ENCODE measurements at regions not wholly inside any gene's neighbourhood (a gene's known extent, or its start where the extent isn't known, plus 50 kb on each side); places are given as distances from the start of the nearest gene placed in this dataset.

DNA sequence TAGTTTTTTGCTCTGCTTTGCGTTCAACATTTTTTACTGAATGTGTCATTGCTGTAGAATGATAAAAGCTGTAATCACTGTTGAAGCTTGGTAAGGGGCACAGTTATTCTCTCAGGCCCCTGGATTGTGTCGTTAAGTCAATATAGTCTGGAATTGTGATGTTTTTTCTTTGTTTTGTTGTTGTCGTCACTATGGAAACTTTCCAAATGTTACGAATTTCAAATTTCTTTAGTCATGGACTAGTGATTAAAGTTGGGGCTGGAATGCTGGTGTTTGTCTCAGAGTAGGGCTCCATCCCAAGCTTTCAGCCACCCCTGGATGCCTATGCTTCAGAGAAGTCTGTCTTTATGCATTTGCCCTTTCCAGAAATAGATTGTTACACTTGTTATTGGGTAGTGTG, 287.2 kb downstream of the CDH19 start:
- TF ChIP-seq TEAD4 (CRISPR knock-in tag; IDR thresholded peaks at IDR 0.05) (no peak), IRF2 (CRISPR knock-in tag; IDR thresholded peaks at IDR 0.05; ENCODE audit: borderline replicate concordance, low read depth) (no peak), NFYB (CRISPR knock-in tag; conservative IDR thresholded peaks at IDR 0.05; ENCODE audit: low read depth) (no peak), RELA (CRISPR knock-in tag; IDR thresholded peaks at IDR 0.05; ENCODE audit: borderline replicate concordance) (no peak), JUN (CRISPR knock-in tag; IDR thresholded peaks at IDR 0.05) (no peak), SMAD4 (CRISPR knock-in tag; IDR thresholded peaks at IDR 0.05) (no peak), NFE2L1 (CRISPR knock-in tag; IDR thresholded peaks at IDR 0.05) (no peak), ELF4 (CRISPR knock-in tag; IDR thresholded peaks at IDR 0.05; ENCODE audit: low read depth) (no peak), ETV6 (CRISPR knock-in tag; IDR thresholded peaks at IDR 0.05) (no peak), CREM (CRISPR knock-in tag; IDR thresholded peaks at IDR 0.05) (no peak)
- TF ChIP-seq, protein P1, sequence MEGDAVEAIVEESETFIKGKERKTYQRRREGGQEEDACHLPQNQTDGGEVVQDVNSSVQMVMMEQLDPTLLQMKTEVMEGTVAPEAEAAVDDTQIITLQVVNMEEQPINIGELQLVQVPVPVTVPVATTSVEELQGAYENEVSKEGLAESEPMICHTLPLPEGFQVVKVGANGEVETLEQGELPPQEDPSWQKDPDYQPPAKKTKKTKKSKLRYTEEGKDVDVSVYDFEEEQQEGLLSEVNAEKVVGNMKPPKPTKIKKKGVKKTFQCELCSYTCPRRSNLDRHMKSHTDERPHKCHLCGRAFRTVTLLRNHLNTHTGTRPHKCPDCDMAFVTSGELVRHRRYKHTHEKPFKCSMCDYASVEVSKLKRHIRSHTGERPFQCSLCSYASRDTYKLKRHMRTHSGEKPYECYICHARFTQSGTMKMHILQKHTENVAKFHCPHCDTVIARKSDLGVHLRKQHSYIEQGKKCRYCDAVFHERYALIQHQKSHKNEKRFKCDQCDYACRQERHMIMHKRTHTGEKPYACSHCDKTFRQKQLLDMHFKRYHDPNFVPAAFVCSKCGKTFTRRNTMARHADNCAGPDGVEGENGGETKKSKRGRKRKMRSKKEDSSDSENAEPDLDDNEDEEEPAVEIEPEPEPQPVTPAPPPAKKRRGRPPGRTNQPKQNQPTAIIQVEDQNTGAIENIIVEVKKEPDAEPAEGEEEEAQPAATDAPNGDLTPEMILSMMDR (IDR thresholded peaks at IDR 0.05), result no peak
- TF ChIP-seq, protein P2, sequence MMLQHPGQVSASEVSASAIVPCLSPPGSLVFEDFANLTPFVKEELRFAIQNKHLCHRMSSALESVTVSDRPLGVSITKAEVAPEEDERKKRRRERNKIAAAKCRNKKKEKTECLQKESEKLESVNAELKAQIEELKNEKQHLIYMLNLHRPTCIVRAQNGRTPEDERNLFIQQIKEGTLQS (CRISPR knock-in tag; conservative IDR thresholded peaks at IDR 0.05), result no peak
- TF ChIP-seq, protein P3, sequence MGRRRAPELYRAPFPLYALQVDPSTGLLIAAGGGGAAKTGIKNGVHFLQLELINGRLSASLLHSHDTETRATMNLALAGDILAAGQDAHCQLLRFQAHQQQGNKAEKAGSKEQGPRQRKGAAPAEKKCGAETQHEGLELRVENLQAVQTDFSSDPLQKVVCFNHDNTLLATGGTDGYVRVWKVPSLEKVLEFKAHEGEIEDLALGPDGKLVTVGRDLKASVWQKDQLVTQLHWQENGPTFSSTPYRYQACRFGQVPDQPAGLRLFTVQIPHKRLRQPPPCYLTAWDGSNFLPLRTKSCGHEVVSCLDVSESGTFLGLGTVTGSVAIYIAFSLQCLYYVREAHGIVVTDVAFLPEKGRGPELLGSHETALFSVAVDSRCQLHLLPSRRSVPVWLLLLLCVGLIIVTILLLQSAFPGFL (CRISPR knock-in tag; IDR thresholded peaks at IDR 0.05; ENCODE audit: borderline replicate concordance), result no peak
- TF ChIP-seq, protein P4, sequence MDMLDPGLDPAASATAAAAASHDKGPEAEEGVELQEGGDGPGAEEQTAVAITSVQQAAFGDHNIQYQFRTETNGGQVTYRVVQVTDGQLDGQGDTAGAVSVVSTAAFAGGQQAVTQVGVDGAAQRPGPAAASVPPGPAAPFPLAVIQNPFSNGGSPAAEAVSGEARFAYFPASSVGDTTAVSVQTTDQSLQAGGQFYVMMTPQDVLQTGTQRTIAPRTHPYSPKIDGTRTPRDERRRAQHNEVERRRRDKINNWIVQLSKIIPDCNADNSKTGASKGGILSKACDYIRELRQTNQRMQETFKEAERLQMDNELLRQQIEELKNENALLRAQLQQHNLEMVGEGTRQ (CRISPR knock-in tag; IDR thresholded peaks at IDR 0.05), result no peak

Data from WTC11 (cell line).